ENCODE measurements at regions not wholly inside any gene's neighbourhood (a gene's known extent, or its start where the extent isn't known, plus 50 kb on each side); places are given as distances from the start of the nearest gene placed in this dataset.
"Not testable (repeated sequence)": the region's sequence is repeated elsewhere in the genome, so short reads cannot be mapped to it uniquely, and the experiment has no call there.

GRCh38 chr17:73912373-73912746 is 268.1 kb upstream of the SDK2 start:
- Histone ChIP-seq H3K36me3 (no peaks in the 10 kb centered on the region), H3K4me3 (no peak overlapping the region), H3K27ac (no peak overlapping the region), H3K4me1 (no peaks in the 10 kb centered on the region), H3K27me3 (peaks cover 61% of the 10 kb centered on the region), H3K9me3 (peaks cover 7 to 9% of the 10 kb centered on the region in 2 donors)
- in situ Hi-C loops (cut with MboI; ENCODE audit: low pct_ligation_motif_present in 1 of 4, low pct_unique_long_range_greater_than_20kb in 1 of 4, low sequenced_read_pairs in 3 of 4) (no loop called here), intact Hi-C loops (cut with DNase I; ENCODE audit: low total_unique reads) (no loop called here)
- TF ChIP-seq CTCF (IDR thresholded peaks at IDR 0.05) (no peak), POLR2AphosphoS5 (IDR thresholded peaks at IDR 0.05) (no peak)
- no peak for DNase-seq
- 76 to 80% methylated on average over 1 of the region's 1 CpG for WGBS, 2 donors (ENCODE audit: low coverage in 1 of 2)

- no peak overlapping the region for H3K27ac ChIP-seq
- no peak for DNase-seq
- intact Hi-C loops (cut with DNase I; ENCODE audit: low total_unique reads) (no loop called here), in situ Hi-C loops (cut with MboI; ENCODE audit: low pct_ligation_motif_present in 1 of 4, low pct_unique_long_range_greater_than_20kb in 1 of 4, low sequenced_read_pairs in 3 of 4) (no loop called here)
- H3K4me3 ChIP-seq = no peak overlapping the region
- TF ChIP-seq POLR2AphosphoS5 (IDR thresholded peaks at IDR 0.05) (no peak), CTCF (IDR thresholded peaks at IDR 0.05) (no peak), EP300 (IDR thresholded peaks at IDR 0.05; ENCODE audit: low read depth) (no peak), POLR2A (IDR thresholded peaks at IDR 0.05) (no peak)
- no peaks in the 10 kb centered on the region for H3K4me1 ChIP-seq
- no peaks in the 10 kb centered on the region for H3K36me3 ChIP-seq
- peaks cover 62% of the 10 kb centered on the region for H3K27me3 ChIP-seq
- peaks cover 7 to 9% of the 10 kb centered on the region in 2 donors for H3K9me3 ChIP-seq
- 68 to 92% methylated on average over 2 to 7 of the region's 7 CpGs for WGBS, 2 donors (ENCODE audit: low coverage in 1 of 2)
These were observed 270.5 kb upstream of the SDK2 start for GRCh38 chr17:73914536-73915274.

- DNase-seq; in situ Hi-C loops (cut with MboI; ENCODE audit: low pct_ligation_motif_present in 1 of 4, low pct_unique_long_range_greater_than_20kb in 1 of 4, low sequenced_read_pairs in 3 of 4); H3K4me1 ChIP-seq; intact Hi-C loops (cut with DNase I; ENCODE audit: low total_unique reads); H3K9me3 ChIP-seq; H3K4me3 ChIP-seq; H3K36me3 ChIP-seq; H3K27ac ChIP-seq: not testable (repeated sequence)
- peaks cover 35% of the 10 kb centered on the region for H3K27me3 ChIP-seq
- 75 to 100% methylated on average over 1 to 3 of the region's 3 CpGs for WGBS, 2 donors (ENCODE audit: low coverage in 1 of 2)
These were observed 274.8 kb upstream of the SDK2 start for GRCh38 chr17:73919033-73919432.

- in situ Hi-C loops (cut with MboI; ENCODE audit: low pct_ligation_motif_present in 1 of 4, low pct_unique_long_range_greater_than_20kb in 1 of 4, low sequenced_read_pairs in 3 of 4) = no loop called here
- peaks cover 27% of the 10 kb centered on the region for H3K27me3 ChIP-seq
- WGBS, 2 donors (ENCODE audit: low coverage in 1 of 2) = 86% methylated on average over 2 of the region's 2 CpGs
- H3K4me1 ChIP-seq = no peaks in the 10 kb centered on the region
- TF ChIP-seq EP300 (IDR thresholded peaks at IDR 0.05; ENCODE audit: low read depth) = no peak
- TF ChIP-seq POLR2A (IDR thresholded peaks at IDR 0.05) = no peak
- no peak for TF ChIP-seq POLR2AphosphoS5 (IDR thresholded peaks at IDR 0.05)
- no peak for TF ChIP-seq CTCF (IDR thresholded peaks at IDR 0.05)
- DNase-seq = no peak
- intact Hi-C loops (cut with DNase I; ENCODE audit: low total_unique reads) = no loop called here
- H3K36me3 ChIP-seq = no peaks in the 10 kb centered on the region
- H3K4me3 ChIP-seq = no peak overlapping the region
- H3K9me3 ChIP-seq = no peaks in the 10 kb centered on the region
- H3K27ac ChIP-seq = no peak overlapping the region
These were observed 277.1 kb upstream of the SDK2 start for GRCh38 chr17:73921306-73921705.

All from transverse colon (tissue), 4 donors.